Stimulated activated CD8-positive, alpha-beta memory T cell treated with anti-CD3 and anti-CD28 coated beads, Interleukin-7, amount 100 ng/mL, for 4 hours (primary cell): ENCODE measurements at regions not wholly inside any gene's neighbourhood (a gene's known extent, or its start where the extent isn't known, plus 50 kb on each side); places are given as distances from the start of the nearest gene placed in this dataset.
"Not testable (repeated sequence)": the region's sequence is repeated elsewhere in the genome, so short reads cannot be mapped to it uniquely, and the experiment has no call there.

ENCODE experiments used
- DNase-seq, 2 donors: peaks; one replicate each; pipeline ENCODE4 v3.0.0-alpha.2; 2020; ENCODE audit warnings: low read depth in 2 of 2

- no peak for DNase-seq
Observed at GRCh38 chr13:55963934-55964333, 1176.8 kb upstream of the PRR20A start.

- DNase-seq: no peak
Observed at GRCh38 chr13:55967055-55967454, 1173.7 kb upstream of the PRR20A start.

- no peak for DNase-seq
Observed at GRCh38 chr13:55977436-55977835, 1163.3 kb upstream of the PRR20A start.

GRCh38 chr13:55981381-55981780 lies 1159.3 kb upstream of the PRR20A start:
- DNase-seq: no peak

- not testable (repeated sequence) for DNase-seq
Observed at GRCh38 chr13:55984026-55984425, 1156.7 kb upstream of the PRR20A start.

GRCh38 chr13:55990631-55991030 lies 1150.1 kb upstream of the PRR20A start:
- no peak for DNase-seq

- DNase-seq: no peak
Observed at GRCh38 chr13:55991666-55992065, 1149.1 kb upstream of the PRR20A start.

GRCh38 chr13:55992145-55992544 lies 1148.6 kb upstream of the PRR20A start:
- DNase-seq: no peak

- DNase-seq: no peak
Observed at GRCh38 chr13:55999709-56000108, 1141.0 kb upstream of the PRR20A start.

GRCh38 chr13:56009418-56009817 lies 1131.3 kb upstream of the PRR20A start:
- no peak for DNase-seq

- no peak for DNase-seq
Observed at GRCh38 chr13:56012644-56013043, 1128.1 kb upstream of the PRR20A start.

GRCh38 chr13:56015919-56016318 lies 1124.8 kb upstream of the PRR20A start:
- no peak for DNase-seq

GRCh38 chr13:56019606-56020005 lies 1121.1 kb upstream of the PRR20A start:
- DNase-seq: no peak

GRCh38 chr13:56020425-56020824 lies 1120.3 kb upstream of the PRR20A start:
- DNase-seq: no peak

GRCh38 chr13:56039992-56040391 lies 1100.7 kb upstream of the PRR20A start:
- no peak for DNase-seq

GRCh38 chr13:56066321-56066720 lies 1074.4 kb upstream of the PRR20A start:
- no peak for DNase-seq

GRCh38 chr13:56102641-56103040 lies 1038.1 kb upstream of the PRR20A start:
- DNase-seq: no peak

GRCh38 chr13:56110751-56111150 lies 1030.0 kb upstream of the PRR20A start:
- DNase-seq: no peak

GRCh38 chr13:56134524-56134923 lies 1006.2 kb upstream of the PRR20A start:
- DNase-seq: no peak

GRCh38 chr13:56166864-56167263 lies 973.9 kb upstream of the PRR20A start:
- no peak for DNase-seq

GRCh38 chr13:56168581-56168980 lies 972.1 kb upstream of the PRR20A start:
- no peak for DNase-seq

GRCh38 chr13:56173346-56173745 lies 967.4 kb upstream of the PRR20A start:
- DNase-seq: no peak

GRCh38 chr13:56182598-56182997 lies 958.1 kb upstream of the PRR20A start:
- no peak for DNase-seq

- no peak for DNase-seq
Observed at GRCh38 chr13:56187331-56187730, 953.4 kb upstream of the PRR20A start.

GRCh38 chr13:56188582-56188981 lies 952.1 kb upstream of the PRR20A start:
- not testable (repeated sequence) for DNase-seq
